Dendritic cell treated with granulocyte-macrophage colony-stimulating factor and Interleukin-4, amounts not matched to agents 40 ng/mL and 50 ng/mL, for 4 days (primary cell): ENCODE measurements at regions not wholly inside any gene's neighbourhood (a gene's known extent, or its start where the extent isn't known, plus 50 kb on each side); places are given as distances from the start of the nearest gene placed in this dataset.
"Not testable (repeated sequence)": the region's sequence is repeated elsewhere in the genome, so short reads cannot be mapped to it uniquely, and the experiment has no call there.

Experiments
- H3K27ac Mint-ChIP-seq: one replicate; pipeline ENCODE4 v1.8.0; 2022; ENCODE audit warnings: mild to moderate bottlenecking, mixed read lengths
- H3K27me3 Mint-ChIP-seq: one replicate; pipeline ENCODE4 v1.8.0; 2022; ENCODE audit warnings: mild to moderate bottlenecking, mixed read lengths
- H3K36me3 Mint-ChIP-seq: one replicate; pipeline ENCODE4 v1.8.0; 2022; ENCODE audit warnings: low read depth, mixed read lengths
- H3K4me1 Mint-ChIP-seq: one replicate; pipeline ENCODE4 v1.8.0; 2022; ENCODE audit warnings: low read depth, mixed read lengths
- H3K4me3 Mint-ChIP-seq: one replicate; pipeline ENCODE4 v1.8.0; 2022; ENCODE audit warnings: mild to moderate bottlenecking, moderate library complexity, mixed read lengths
- H3K9me3 Mint-ChIP-seq: one replicate; pipeline ENCODE4 v1.8.0; 2022; ENCODE audit warnings: mixed read lengths
- intact Hi-C: fragments of 100-400 bp; cut with micrococcal nuclease; formaldehyde crosslinking; loops from one replicate; pipeline ENCODE4 v1.15.0; 2022

DNA sequence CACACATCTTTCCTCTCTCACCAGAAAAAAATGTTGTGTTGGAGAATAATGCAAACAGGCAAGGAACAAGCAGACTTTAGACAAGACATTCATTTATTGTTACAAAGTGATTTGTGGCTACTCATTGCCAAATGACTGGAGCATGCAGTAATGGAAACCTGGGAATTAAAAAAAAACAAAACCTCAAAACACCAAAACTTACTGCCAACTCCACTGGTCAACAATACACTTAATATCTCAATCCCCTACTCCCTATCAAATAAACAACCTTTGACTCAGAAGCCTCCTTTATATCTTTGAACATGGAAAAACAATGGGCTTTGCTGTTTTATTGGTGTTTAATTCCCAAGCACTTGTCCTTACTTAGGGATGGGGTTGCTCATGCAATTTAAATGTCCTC, 112.8 kb downstream of the POSTN start:
- Mint-ChIP-seq H3K27me3 (no peaks in the 10 kb centered on the region), H3K27ac (no peak overlapping the region), H3K4me3 (no peak overlapping the region), H3K36me3 (no peaks in the 10 kb centered on the region), H3K4me1 (no peaks in the 10 kb centered on the region), H3K9me3 (no peaks in the 10 kb centered on the region)
- intact Hi-C loops = no loop called here

- no peak overlapping the region for H3K27ac Mint-ChIP-seq
- H3K27me3 Mint-ChIP-seq = no peaks in the 10 kb centered on the region
- intact Hi-C loops = no loop called here
- H3K9me3 Mint-ChIP-seq = peaks cover 8% of the 10 kb centered on the region
- H3K4me1 Mint-ChIP-seq = no peaks in the 10 kb centered on the region
- no peak overlapping the region for H3K4me3 Mint-ChIP-seq
- H3K36me3 Mint-ChIP-seq = no peaks in the 10 kb centered on the region
These were observed 114.5 kb downstream of the POSTN start for GRCh38 chr13:37484056-37484455.

DNA sequence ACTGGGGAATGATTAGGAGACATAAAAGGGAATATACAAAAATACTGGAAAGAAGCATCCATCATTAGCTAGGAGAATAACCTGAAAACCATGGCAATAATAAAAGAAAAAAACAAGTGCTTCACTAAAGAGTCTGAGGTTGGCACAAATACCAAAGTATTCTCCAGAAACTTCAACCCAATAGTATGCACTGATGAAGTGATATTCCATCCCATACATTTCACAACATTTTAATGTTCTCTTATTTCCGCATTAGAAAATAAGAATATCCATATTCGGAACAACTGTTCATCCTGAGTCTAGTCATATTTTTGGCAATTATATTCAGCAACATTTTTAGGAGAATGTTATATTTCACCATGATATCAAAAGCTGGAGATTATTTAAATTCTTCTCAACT, 116.2 kb downstream of the POSTN start:
- Mint-ChIP-seq H3K9me3 (peaks cover 9% of the 10 kb centered on the region), H3K27me3 (no peaks in the 10 kb centered on the region), H3K36me3 (no peaks in the 10 kb centered on the region), H3K4me3 (no peak overlapping the region), H3K27ac (no peak overlapping the region), H3K4me1 (no peaks in the 10 kb centered on the region)
- intact Hi-C loops = no loop called here

- intact Hi-C loops = no loop called here
- Mint-ChIP-seq H3K36me3 (no peaks in the 10 kb centered on the region), H3K4me1 (no peaks in the 10 kb centered on the region), H3K27ac (no peak overlapping the region), H3K27me3 (no peaks in the 10 kb centered on the region), H3K9me3 (peaks cover 9% of the 10 kb centered on the region), H3K4me3 (no peak overlapping the region)
These were observed 116.7 kb downstream of the POSTN start for GRCh38 chr13:37481885-37482227.

DNA sequence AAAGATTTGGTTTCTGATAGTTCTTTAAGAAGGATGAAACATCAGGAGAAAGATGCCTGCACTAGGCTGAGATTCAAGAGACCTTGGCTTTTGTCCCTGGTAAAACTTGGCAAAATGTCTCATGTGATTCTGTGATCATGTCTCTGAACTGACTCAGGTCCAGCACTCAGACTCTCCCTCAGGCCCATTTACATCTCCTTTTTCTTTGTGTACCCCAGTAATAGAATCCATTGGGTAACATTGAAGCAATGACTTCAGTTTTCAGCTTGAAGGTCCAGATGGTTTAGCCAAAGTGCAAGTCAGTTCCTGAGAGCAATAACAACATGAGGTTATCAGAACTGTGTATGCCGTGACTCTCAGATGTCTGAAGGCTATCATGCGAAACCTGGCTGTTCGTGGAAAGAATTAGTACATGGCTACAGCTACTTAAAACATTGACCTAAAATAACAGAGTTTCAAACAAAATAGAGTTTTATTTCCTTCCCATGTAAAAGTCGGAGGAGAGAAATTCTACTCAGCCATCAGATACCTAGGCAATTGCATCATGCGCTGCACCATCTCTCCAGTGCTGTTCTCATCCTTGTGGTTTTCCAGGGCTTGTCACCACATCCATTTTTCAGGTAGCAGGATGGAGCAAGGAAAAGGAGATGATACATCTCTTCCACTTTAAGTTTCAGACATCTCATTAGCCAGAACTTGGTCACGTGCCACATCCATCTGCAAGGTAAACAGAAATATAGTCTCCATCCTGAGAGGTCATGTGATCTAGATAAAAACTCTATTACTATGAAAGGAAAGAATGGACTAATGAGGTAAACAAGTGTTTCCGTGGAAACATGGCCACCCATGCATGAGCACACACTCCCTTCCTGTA, 117.3 kb downstream of the POSTN start:
- Mint-ChIP-seq H3K36me3 (no peaks in the 10 kb centered on the region), H3K4me3 (no peak overlapping the region), H3K27me3 (no peaks in the 10 kb centered on the region), H3K4me1 (no peaks in the 10 kb centered on the region), H3K27ac (no peak overlapping the region), H3K9me3 (peaks cover 9% of the 10 kb centered on the region)
- intact Hi-C loops = no loop called here

DNA sequence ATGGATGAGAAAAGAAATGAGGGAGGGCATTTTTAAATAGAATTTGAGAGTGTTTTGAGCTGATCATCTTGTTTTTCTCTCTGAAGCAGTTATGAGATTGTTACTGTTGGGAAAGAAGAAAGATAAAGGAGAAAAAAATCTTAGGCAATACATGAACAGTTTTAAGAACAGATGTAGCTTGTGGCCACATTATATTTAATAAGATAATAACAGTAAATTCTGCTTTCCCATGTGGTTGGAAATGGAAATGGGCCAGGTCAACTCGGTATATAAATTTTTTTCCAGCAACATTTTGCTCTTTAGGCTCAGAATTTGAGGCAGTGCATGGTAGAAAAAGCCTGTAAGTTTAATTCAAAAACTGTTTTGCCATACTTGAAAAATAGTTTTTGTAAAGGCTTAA, 118.7 kb downstream of the POSTN start:
- no peak overlapping the region for H3K27ac Mint-ChIP-seq
- H3K4me1 Mint-ChIP-seq = no peaks in the 10 kb centered on the region
- H3K27me3 Mint-ChIP-seq = no peaks in the 10 kb centered on the region
- H3K9me3 Mint-ChIP-seq = peaks cover 9% of the 10 kb centered on the region
- intact Hi-C loops = no loop called here
- no peak overlapping the region for H3K4me3 Mint-ChIP-seq
- no peaks in the 10 kb centered on the region for H3K36me3 Mint-ChIP-seq

DNA sequence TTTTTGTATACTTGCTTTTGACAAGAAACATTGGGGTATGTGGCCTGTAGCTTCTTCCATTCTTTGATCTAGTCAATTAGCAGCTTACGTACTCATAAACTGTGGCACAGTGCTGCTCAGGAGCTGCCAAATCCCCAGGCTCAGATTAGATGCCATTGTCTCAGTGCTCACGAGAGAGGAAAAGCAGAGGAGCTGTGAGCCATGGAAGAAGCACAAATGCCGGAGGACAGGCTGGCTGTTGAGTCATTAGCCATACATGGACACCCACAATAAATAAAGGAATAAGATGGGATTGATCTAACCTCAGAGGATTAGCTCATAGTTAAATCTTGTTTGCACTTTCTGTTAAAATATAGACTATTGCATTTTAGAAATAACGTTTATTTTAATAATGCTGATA, 121.7 kb downstream of the POSTN start:
- peaks cover 9% of the 10 kb centered on the region for H3K9me3 Mint-ChIP-seq
- no peak overlapping the region for H3K27ac Mint-ChIP-seq
- H3K4me3 Mint-ChIP-seq = no peak overlapping the region
- no peaks in the 10 kb centered on the region for H3K27me3 Mint-ChIP-seq
- H3K4me1 Mint-ChIP-seq = no peaks in the 10 kb centered on the region
- no peaks in the 10 kb centered on the region for H3K36me3 Mint-ChIP-seq
- intact Hi-C loops = no loop called here

DNA sequence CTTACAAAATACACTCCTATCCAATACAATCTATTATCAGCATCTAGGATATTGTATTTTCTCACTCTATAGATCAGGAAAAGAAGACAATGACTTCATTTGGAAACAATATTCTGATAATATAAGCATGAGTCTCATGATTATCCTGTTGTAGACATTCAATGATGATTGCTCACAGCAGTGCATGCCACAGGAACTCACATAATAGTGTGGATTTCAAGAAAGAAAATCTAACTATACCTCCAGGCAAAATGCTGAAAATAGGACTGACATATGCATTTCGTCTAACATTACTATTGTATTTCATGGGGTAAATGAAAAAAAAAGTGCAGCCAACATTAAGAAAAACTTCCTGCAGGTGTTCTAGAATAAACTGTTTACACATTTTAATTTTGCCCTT, 122.6 kb downstream of the POSTN start:
- Mint-ChIP-seq H3K36me3 (no peaks in the 10 kb centered on the region), H3K27ac (no peak overlapping the region), H3K4me1 (no peaks in the 10 kb centered on the region), H3K4me3 (no peak overlapping the region), H3K27me3 (no peaks in the 10 kb centered on the region), H3K9me3 (peaks cover 13% of the 10 kb centered on the region)
- intact Hi-C loops = no loop called here

DNA sequence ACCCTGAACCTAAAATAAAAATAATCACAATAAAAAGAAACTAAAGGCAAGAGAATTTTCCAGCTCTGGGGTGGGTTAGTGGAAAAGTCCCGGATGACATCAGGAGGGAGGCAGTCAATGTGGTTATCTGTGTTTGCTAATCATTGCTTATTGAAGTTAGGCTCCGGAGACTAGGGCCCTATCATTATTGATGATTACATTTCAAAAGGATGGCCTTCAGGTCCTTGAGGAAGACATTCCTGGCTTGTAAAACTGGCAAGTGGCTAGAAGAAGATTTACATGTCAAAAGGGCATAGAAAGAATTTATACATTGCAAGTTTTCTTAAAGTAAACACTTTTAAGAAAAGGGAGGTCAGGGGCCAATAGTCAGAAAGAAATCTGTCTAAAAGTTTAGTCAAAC, 123.4 kb downstream of the POSTN start:
- intact Hi-C loops = no loop called here
- H3K9me3 Mint-ChIP-seq = peaks cover 18% of the 10 kb centered on the region
- H3K4me3 Mint-ChIP-seq = no peak overlapping the region
- H3K4me1 Mint-ChIP-seq = no peaks in the 10 kb centered on the region
- no peak overlapping the region for H3K27ac Mint-ChIP-seq
- no peaks in the 10 kb centered on the region for H3K27me3 Mint-ChIP-seq
- no peaks in the 10 kb centered on the region for H3K36me3 Mint-ChIP-seq

GRCh38 chr13:37473035-37473434, 125.5 kb downstream of the POSTN start:
- Mint-ChIP-seq H3K9me3 (peaks cover 10% of the 10 kb centered on the region), H3K4me1 (no peaks in the 10 kb centered on the region), H3K27me3 (no peaks in the 10 kb centered on the region), H3K27ac (no peak overlapping the region), H3K4me3 (no peak overlapping the region), H3K36me3 (no peaks in the 10 kb centered on the region)
- intact Hi-C loops = no loop called here

DNA sequence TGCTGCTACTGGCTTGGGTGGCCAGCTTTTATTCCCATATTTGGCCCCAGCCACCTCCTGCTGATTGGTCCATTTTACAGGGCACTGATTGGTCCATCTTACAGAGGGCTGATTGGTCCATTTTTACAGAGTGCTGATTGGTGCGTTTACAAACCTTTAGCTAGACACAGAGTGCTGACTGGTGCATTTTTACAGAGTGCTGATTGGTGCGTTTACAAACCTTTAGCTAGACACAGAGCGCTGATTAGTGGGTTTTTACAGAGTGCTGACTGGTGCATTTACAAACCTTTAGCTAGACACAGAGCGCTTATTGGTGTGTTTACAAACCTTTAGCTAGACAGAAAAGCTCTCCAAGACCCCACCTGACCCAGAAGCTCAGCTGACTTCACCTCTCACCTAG, 126.3 kb downstream of the POSTN start:
- H3K27me3 Mint-ChIP-seq, H3K4me1 Mint-ChIP-seq, intact Hi-C loops, H3K27ac Mint-ChIP-seq, H3K36me3 Mint-ChIP-seq, H3K4me3 Mint-ChIP-seq: not testable (repeated sequence)
- H3K9me3 Mint-ChIP-seq = peaks cover 18% of the 10 kb centered on the region

DNA sequence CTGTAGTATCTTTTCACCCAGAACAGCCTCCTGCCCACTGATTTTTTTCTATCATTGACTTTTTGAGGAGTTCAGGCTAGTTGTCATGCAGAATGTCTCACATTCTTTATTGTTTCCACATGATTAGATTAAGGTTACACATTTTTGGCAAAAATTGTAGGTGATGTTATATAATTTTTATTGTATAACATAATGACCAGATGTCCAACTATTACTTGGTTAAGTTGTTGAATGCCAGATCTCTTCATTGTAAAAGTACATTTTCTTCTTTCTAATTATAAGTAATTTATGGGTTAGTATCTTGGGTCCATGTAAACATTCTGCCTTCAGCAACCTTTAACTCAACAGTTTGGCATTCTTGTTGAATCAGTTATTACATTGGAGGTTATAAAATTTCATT, 138.4 kb downstream of the POSTN start:
- Mint-ChIP-seq H3K27me3 (no peaks in the 10 kb centered on the region), H3K36me3 (no peaks in the 10 kb centered on the region), H3K4me3 (no peak overlapping the region), H3K9me3 (peaks cover 3% of the 10 kb centered on the region), H3K27ac (no peak overlapping the region), H3K4me1 (no peaks in the 10 kb centered on the region)
- intact Hi-C loops = no loop called here

DNA sequence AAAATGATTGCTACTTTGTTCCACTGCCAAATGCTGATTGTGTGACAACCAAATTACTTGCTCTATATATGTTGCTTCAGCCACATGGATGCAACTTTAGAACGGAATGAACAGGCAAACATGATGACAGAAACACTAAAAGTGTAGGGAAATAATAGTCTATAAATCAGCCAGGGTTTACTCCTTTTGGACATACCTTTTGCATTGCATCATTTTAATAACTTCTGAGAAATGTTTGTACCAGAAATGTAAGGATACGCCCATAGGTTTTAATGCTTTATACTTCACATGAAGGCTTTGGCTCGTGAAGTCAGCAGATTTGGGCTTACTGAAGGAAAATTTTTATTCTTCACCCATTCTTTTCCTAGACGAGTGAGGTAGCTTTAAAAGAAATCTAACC, 141.0 kb downstream of the POSTN start:
- Mint-ChIP-seq H3K9me3 (peaks cover 18% of the 10 kb centered on the region), H3K4me3 (no peak overlapping the region), H3K36me3 (no peaks in the 10 kb centered on the region), H3K27ac (no peak overlapping the region), H3K27me3 (no peaks in the 10 kb centered on the region), H3K4me1 (no peaks in the 10 kb centered on the region)
- intact Hi-C loops = no loop called here

- no peaks in the 10 kb centered on the region for H3K36me3 Mint-ChIP-seq
- intact Hi-C loops = no loop called here
These were observed 142.1 kb downstream of the POSTN start for GRCh38 chr13:37456506-37456905.

GRCh38 chr13:37456041-37456440, 142.5 kb downstream of the POSTN start:
- H3K4me3 Mint-ChIP-seq = no peak overlapping the region
- H3K9me3 Mint-ChIP-seq = peaks cover 18% of the 10 kb centered on the region
- H3K27me3 Mint-ChIP-seq = no peaks in the 10 kb centered on the region
- intact Hi-C loops = no loop called here
- H3K27ac Mint-ChIP-seq = no peak overlapping the region
- H3K36me3 Mint-ChIP-seq = no peaks in the 10 kb centered on the region
- no peaks in the 10 kb centered on the region for H3K4me1 Mint-ChIP-seq

More at GRCh38 chr13:37456506-37456905, 142.1 kb downstream of the POSTN start:
- H3K4me1 Mint-ChIP-seq = no peaks in the 10 kb centered on the region
- H3K4me3 Mint-ChIP-seq = no peak overlapping the region
- peaks cover 18% of the 10 kb centered on the region for H3K9me3 Mint-ChIP-seq
- no peaks in the 10 kb centered on the region for H3K27me3 Mint-ChIP-seq
- no peak overlapping the region for H3K27ac Mint-ChIP-seq
